HCT116 (cell line): ENCODE measurements at regions not wholly inside any gene's neighbourhood (a gene's known extent, or its start where the extent isn't known, plus 50 kb on each side); places are given as distances from the start of the nearest gene placed in this dataset.

Experiments used
- ATAC-seq: fragments of 200-7000 bp; cut with Tn5 transposase; 2 replicates; pipeline ENCODE4 v1.9.1; 2020; ENCODE audit warnings: mild to moderate bottlenecking, moderate library complexity
- BruUV-seq: library from RNA; stranded (reverse); fragments of 400-500 nt; replicated peaks from 2 replicates; lab custom pipeline; 2021; lab: Mats Ljungman, UMichigan
- CTCF ChIA-PET: fragments of 300-600 bp; sonication (Branson Sonifier 250); formaldehyde crosslinking; loops from one replicate; lab custom pipeline; 2021; ENCODE audit warnings: antibody characterized with exemption; lab: Charles Lee
- POLR2A ChIA-PET: fragments of 300-600, 350-600 bp; sonication (Branson Sonifier 250); formaldehyde crosslinking; loops from one replicate; lab custom pipeline; 2021; ENCODE audit warnings: antibody characterized with exemption; lab: Charles Lee
- RAD21 ChIA-PET, 2 experiments: fragments of 300-600 bp; sonication (Branson Sonifier 250); formaldehyde crosslinking; loops; one replicate each; lab custom pipeline; 2023; ENCODE audit warnings: low total read pairs in 2 of 2; ENCODE audit not compliant: uncharacterized antibody in 2 of 2, unreplicated experiment in 2 of 2, low non-redundant PET in 1 of 2; lab: Charles Lee
- DNase-seq: peaks from one replicate; pipeline ENCODE4 v3.0.0-alpha.2; 2010; ENCODE audit warnings: low read depth, low spot score
- H2AFZ ChIP-seq: fragments of 200-600 bp; shearing (Covaris generic), sonication (generic); 2 replicates; pipeline ENCODE4 v1.6.1; 2017; ENCODE audit warnings: low read depth, mixed run types, mixed read lengths, antibody characterized with exemption, low read length; ENCODE audit not compliant: poor library complexity, severe bottlenecking
- H3K27ac ChIP-seq: 2 replicates; pipeline ENCODE4 v1.5.1; 2012; ENCODE audit warnings: low read depth, low read length
- H3K27me3 ChIP-seq: fragments of 200-600 bp; sonication (generic); 2 replicates; pipeline ENCODE4 v1.6.1; 2016; ENCODE audit warnings: mixed run types, low read length, mixed read lengths; ENCODE audit not compliant: insufficient read depth
- H3K36me3 ChIP-seq, 2 experiments: fragments of 200-500 bp in 1 of 2; fragments of 200-600 bp in 1 of 2; sonication (Bioruptor generic) in 1 of 2; sonication (generic) in 1 of 2; 2 replicates each; pipeline versions ENCODE4 v1.5.1 to v1.6.1; 2014 to 2016; ENCODE audit warnings: low read length in 2 of 2, inconsistent platforms in 1 of 2, mixed read lengths in 1 of 2, mixed run types in 1 of 2; ENCODE audit not compliant: insufficient read depth in 2 of 2, control insufficient read depth in 1 of 2
- H3K4me1 ChIP-seq, 2 experiments: fragments of 200-600 bp in 1 of 2; sonication (generic) in 1 of 2; 2 replicates each; pipeline versions ENCODE4 v1.5.1 to v1.6.1; 2012 to 2017; ENCODE audit warnings: low read length in 2 of 2, inconsistent platforms in 1 of 2, mild to moderate bottlenecking in 1 of 2, mixed read lengths in 1 of 2, mixed run types in 1 of 2, moderate library complexity in 1 of 2; ENCODE audit not compliant: insufficient read depth in 2 of 2, control insufficient read depth in 1 of 2
- H3K4me2 ChIP-seq: fragments of 200-600 bp; sonication (generic); 2 replicates; pipeline ENCODE4 v1.6.1; 2017; ENCODE audit warnings: mixed run types, low read length, mixed read lengths
- H3K4me3 ChIP-seq, 2 experiments: fragments of 200-600 bp in 1 of 2; sonication (generic) in 1 of 2; replicated peaks in 1 of 2; 2 replicates each; pipeline ENCODE4 v1.5.1; 2011 to 2016; ENCODE audit warnings: low read length in 2 of 2, control low read depth in 1 of 2, low read depth in 1 of 2, mild to moderate bottlenecking in 1 of 2, mixed read lengths in 1 of 2, mixed run types in 1 of 2
- H3K79me2 ChIP-seq: fragments of 200-600 bp; sonication (generic); 2 replicates; pipeline ENCODE4 v1.6.1; 2017; ENCODE audit warnings: mild to moderate bottlenecking, mixed run types, low read length, moderate library complexity, mixed read lengths; ENCODE audit not compliant: insufficient read depth
- H3K9ac ChIP-seq: fragments of 200-600 bp; sonication (generic); 2 replicates; pipeline ENCODE4 v1.6.1; 2016; ENCODE audit warnings: low read length, mixed read lengths
- H3K9me2 ChIP-seq: fragments of 200-600 bp; sonication (generic), shearing (Covaris generic); 2 replicates; pipeline ENCODE4 v1.6.1; 2017; ENCODE audit warnings: mixed run types, mild to moderate bottlenecking, moderate library complexity; ENCODE audit not compliant: insufficient read depth
- H3K9me3 ChIP-seq, 2 experiments: fragments of 200-500 bp in 1 of 2; fragments of 200-600 bp in 1 of 2; sonication (Bioruptor generic) in 1 of 2; sonication (generic) in 1 of 2; 2 replicates each; pipeline ENCODE4 v1.6.1; 2014 to 2017; ENCODE audit warnings: low read length in 2 of 2, mixed read lengths in 2 of 2, inconsistent platforms in 1 of 2, low read depth in 1 of 2, mild to moderate bottlenecking in 1 of 2, mixed run types in 1 of 2, moderate library complexity in 1 of 2; ENCODE audit not compliant: control insufficient read depth in 1 of 2, insufficient read depth in 1 of 2
- H4K20me1 ChIP-seq: fragments of 200-600 bp; sonication (generic), shearing (Covaris generic); 2 replicates; pipeline ENCODE4 v1.6.1; 2017; ENCODE audit warnings: mixed run types, mild to moderate bottlenecking, moderate library complexity; ENCODE audit not compliant: insufficient read depth
- ATF3 ChIP-seq: IDR thresholded peaks from 2 replicates; pipeline ENCODE4 v1.6.1; 2012
- CEBPB ChIP-seq: IDR thresholded peaks from 2 replicates; pipeline ENCODE4 v1.6.1; 2012; ENCODE audit warnings: low read depth
- CTCF ChIP-seq, 3 experiments: fragments of 200-600 bp in 1 of 3; sonication (generic) in 1 of 3; IDR thresholded peaks in 2 of 3; conservative IDR thresholded peaks in 1 of 3; 2 replicates each; pipeline ENCODE4 v1.5.1; 2012 to 2017; ENCODE audit warnings: low read depth in 2 of 3, low read length in 2 of 3, antibody characterized with exemption in 1 of 3, borderline replicate concordance in 1 of 3, control low read depth in 1 of 3, mild to moderate bottlenecking in 1 of 3, mixed read lengths in 1 of 3, mixed run types in 1 of 3, moderate library complexity in 1 of 3; ENCODE audit not compliant: insufficient read depth in 1 of 3
- EGR1 ChIP-seq: IDR thresholded peaks from 2 replicates; pipeline ENCODE4 v1.6.1; 2012; ENCODE audit warnings: low read depth
- ELF1 ChIP-seq: IDR thresholded peaks from 2 replicates; pipeline ENCODE4 v1.6.1; 2012; ENCODE audit warnings: low read depth, borderline replicate concordance
- EZH2 ChIP-seq: fragments of 200-600 bp; sonication (generic); IDR thresholded peaks from 2 replicates; pipeline ENCODE4 v1.6.1; 2017; ENCODE audit warnings: antibody characterized with exemption, mixed run types
- JUND ChIP-seq: IDR thresholded peaks from 2 replicates; pipeline ENCODE4 v1.6.1; 2012
- POLR2AphosphoS5 ChIP-seq: IDR thresholded peaks from 2 replicates; pipeline ENCODE4 v1.6.1; 2011; ENCODE audit warnings: mild to moderate bottlenecking, low read depth, low read length, moderate library complexity
- RAD21 ChIP-seq: IDR thresholded peaks from 2 replicates; pipeline ENCODE4 v1.6.1; 2012; ENCODE audit warnings: low read depth, mild to moderate bottlenecking
- SIN3A ChIP-seq: IDR thresholded peaks from 2 replicates; pipeline ENCODE4 v1.6.1; 2012; ENCODE audit warnings: low read depth
- SP1 ChIP-seq: IDR thresholded peaks from 2 replicates; pipeline ENCODE4 v1.6.1; 2012; ENCODE audit warnings: low read depth
- SRF ChIP-seq: IDR thresholded peaks from 2 replicates; pipeline ENCODE4 v1.6.1; 2012; ENCODE audit warnings: low read depth
- TCF7L2 ChIP-seq: IDR thresholded peaks from 2 replicates; pipeline ENCODE4 v1.7.0; 2011; ENCODE audit warnings: borderline replicate concordance, inconsistent platforms; ENCODE audit not compliant: insufficient read depth, insufficient read length; ENCODE audit errors: extremely low read depth
- YY1 ChIP-seq: IDR thresholded peaks from 2 replicates; pipeline ENCODE4 v1.6.1; 2011; ENCODE audit warnings: low read length, low read depth, moderate library complexity, mild to moderate bottlenecking; ENCODE audit not compliant: insufficient replicate concordance; ENCODE audit errors: extremely low read depth
- ZFX ChIP-seq: fragments of 450-650 bp; IDR thresholded peaks from 2 replicates; pipeline ENCODE4 v1.6.1; 2017
- ZNF274 ChIP-seq: fragments of 200-500 bp; sonication (Bioruptor generic); IDR thresholded peaks from 2 replicates; pipeline ENCODE4 v1.6.1; 2014; ENCODE audit warnings: mild to moderate bottlenecking, low read depth, low read length, inconsistent platforms
- intact Hi-C: fragments of 100-400 bp; cut with micrococcal nuclease; formaldehyde crosslinking; loops from 2 replicates; pipeline ENCODE4 v1.10.0; 2022

GRCh38 chr12:125249932-125250331 lies 184.7 kb downstream of the AACS start:
- Histone ChIP-seq H3K79me2 (no peaks in the 10 kb centered on the region), H3K27me3 (peaks cover 53% of the 10 kb centered on the region), H3K9ac (no peak overlapping the region), H3K4me3 (no peak overlapping the region), H3K9me2 (no peaks in the 10 kb centered on the region), H3K27ac (no peak overlapping the region), H3K4me2 (no peak overlapping the region), H2AFZ (no peak overlapping the region), H3K9me3 (no peaks in the 10 kb centered on the region), H3K36me3 (no peaks in the 10 kb centered on the region), H4K20me1 (no peaks in the 10 kb centered on the region), H3K4me1 (no peaks in the 10 kb centered on the region)
- ChIA-PET CTCF (no interaction called here), RAD21 (no interaction called here), POLR2A (no interaction called here)
- no TSS peak for BruUV-seq
- no peak for ATAC-seq
- no peak for DNase-seq
- TF ChIP-seq EZH2 (no peak), JUND (no peak), RAD21 (no peak), ELF1 (no peak), SP1 (no peak), TCF7L2 (no peak), SRF (no peak), YY1 (no peak), CEBPB (no peak), POLR2AphosphoS5 (no peak), EGR1 (no peak), SIN3A (no peak), ZNF274 (no peak), ZFX (no peak), ATF3 (no peak), CTCF (IDR thresholded peaks at IDR 0.05 in 2 of 3, conservative IDR thresholded peaks at IDR 0.05 in 1 of 3; ENCODE audit: borderline replicate concordance in 1 of 3, insufficient read depth in 1 of 3, low read depth in 2 of 3, low read length in 2 of 3) (no peak)
- intact Hi-C loops: no loop called here
